ENCODE measurements at regions not wholly inside any gene's neighbourhood (a gene's known extent, or its start where the extent isn't known, plus 50 kb on each side); places are given as distances from the start of the nearest gene placed in this dataset.

DNA sequence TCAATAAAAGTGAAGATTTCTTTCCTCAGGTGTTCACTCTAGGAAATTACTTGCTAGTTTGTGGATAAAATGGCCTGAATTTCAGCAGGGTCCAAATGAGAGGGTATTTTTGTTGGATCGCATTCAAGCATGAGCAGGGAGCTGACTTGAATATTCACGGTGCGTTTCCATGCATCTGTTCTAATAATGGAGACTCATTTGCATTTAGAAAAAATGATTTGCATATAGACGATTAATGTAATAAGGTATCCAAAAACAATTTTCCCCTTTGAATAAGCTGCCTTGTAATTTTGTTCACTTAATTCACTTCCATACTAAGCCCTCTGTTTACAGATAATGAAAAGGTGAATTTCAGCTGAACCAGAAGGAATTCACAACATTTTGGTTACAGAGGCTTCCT lies 130.9 kb upstream of the AJAP1 start:
- TF ChIP-seq FOS (IDR thresholded peaks at IDR 0.05; ENCODE audit: borderline replicate concordance, insufficient read depth, low read length) (no peak), POLR2A (IDR thresholded peaks at IDR 0.05; ENCODE audit: low read depth, low read length) (no peak), POLR2AphosphoS5 (IDR thresholded peaks at IDR 0.05; ENCODE audit: insufficient read depth, low read depth, low read length) (no peak)
- TF ChIP-seq, protein P1, sequence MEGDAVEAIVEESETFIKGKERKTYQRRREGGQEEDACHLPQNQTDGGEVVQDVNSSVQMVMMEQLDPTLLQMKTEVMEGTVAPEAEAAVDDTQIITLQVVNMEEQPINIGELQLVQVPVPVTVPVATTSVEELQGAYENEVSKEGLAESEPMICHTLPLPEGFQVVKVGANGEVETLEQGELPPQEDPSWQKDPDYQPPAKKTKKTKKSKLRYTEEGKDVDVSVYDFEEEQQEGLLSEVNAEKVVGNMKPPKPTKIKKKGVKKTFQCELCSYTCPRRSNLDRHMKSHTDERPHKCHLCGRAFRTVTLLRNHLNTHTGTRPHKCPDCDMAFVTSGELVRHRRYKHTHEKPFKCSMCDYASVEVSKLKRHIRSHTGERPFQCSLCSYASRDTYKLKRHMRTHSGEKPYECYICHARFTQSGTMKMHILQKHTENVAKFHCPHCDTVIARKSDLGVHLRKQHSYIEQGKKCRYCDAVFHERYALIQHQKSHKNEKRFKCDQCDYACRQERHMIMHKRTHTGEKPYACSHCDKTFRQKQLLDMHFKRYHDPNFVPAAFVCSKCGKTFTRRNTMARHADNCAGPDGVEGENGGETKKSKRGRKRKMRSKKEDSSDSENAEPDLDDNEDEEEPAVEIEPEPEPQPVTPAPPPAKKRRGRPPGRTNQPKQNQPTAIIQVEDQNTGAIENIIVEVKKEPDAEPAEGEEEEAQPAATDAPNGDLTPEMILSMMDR (IDR thresholded peaks at IDR 0.05; ENCODE audit: extremely low read depth in 1 of 2, insufficient read depth in 1 of 2, low read depth in 1 of 2, low read length in 2 of 2): no peak
